ENCODE measurements at regions not wholly inside any gene's neighbourhood (a gene's known extent, or its start where the extent isn't known, plus 50 kb on each side); places are given as distances from the start of the nearest gene placed in this dataset.

GRCh38 chr13:27006519-27007161 lies 165.0 kb downstream of the USP12 start:
- no peaks in the 10 kb centered on the region for H3K36me3 ChIP-seq
- peak overlapping the region in 1 of 2 donors; percentile 45 for H3K27ac ChIP-seq
- DNase-seq: peak in 3 of 4 donors; percentile 50 to 83 (median 58)
- no peaks in the 10 kb centered on the region for H3K9me3 ChIP-seq
- intact Hi-C loops (cut with DNase I): no loop called here
- peaks cover 7 to 14% of the 10 kb centered on the region in 2 donors for H3K4me1 ChIP-seq
- TF ChIP-seq CTCF (IDR thresholded peaks at IDR 0.05): no peak
- peaks cover 0 to 31% of the 10 kb centered on the region in 2 donors for H3K27me3 ChIP-seq
- ATAC-seq: peak; percentile 97
- H3K4me3 ChIP-seq: peak overlapping the region; percentile 28 to 34

DNA sequence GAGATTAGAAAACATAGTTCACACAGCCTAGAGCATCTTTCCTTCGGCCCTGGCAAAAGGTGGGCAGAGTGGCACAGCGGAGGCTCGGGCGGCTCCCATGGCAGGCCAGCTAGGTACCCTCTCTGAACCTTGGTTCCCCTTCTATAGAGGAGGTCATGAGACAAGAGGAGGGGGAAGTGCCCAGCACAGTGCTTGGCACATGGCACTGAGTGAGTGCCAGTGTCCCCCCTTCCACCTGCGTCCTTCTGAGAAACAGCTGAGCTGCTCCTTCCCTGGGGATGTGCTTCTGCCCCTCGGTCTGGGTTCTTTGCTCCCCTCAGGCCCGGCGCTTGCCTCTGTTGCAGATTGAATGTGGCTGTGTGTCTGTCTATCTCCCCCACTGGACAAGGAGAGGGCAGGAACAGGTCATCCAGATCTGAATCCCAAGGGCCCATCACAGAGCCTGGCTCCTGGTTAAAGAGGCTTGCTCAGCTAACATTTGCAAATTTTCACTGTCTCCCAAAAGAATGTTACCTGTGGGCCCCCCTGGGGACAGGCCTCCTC lies 165.6 kb downstream of the USP12 start:
- H3K4me3 ChIP-seq: no peak overlapping the region

DNA sequence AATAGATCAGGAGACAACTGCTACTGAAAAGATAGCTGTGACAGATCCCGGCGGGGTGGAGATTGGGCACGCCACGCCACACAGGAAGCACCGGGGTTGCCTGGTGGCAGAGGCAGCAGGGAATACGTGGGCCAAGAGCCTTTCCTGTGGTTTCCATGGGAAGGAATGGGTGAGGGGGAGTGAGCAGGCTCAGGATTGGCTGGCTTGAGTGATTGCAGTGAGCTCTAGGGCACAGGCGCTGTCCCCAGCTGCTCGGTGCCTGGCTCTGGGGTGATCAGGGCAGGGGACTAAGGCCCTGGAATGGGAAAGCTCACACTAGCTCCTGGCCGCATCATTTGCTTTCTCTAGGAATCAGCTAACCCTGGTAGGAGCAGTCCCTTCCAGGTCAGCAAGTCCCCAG lies 166.1 kb downstream of the USP12 start:
- H3K4me1 ChIP-seq: peaks cover 7 to 14% of the 10 kb centered on the region in 2 donors
- H3K27me3 ChIP-seq: peaks cover 0 to 31% of the 10 kb centered on the region in 2 donors
- intact Hi-C loops (cut with DNase I): no loop called here
- H3K9me3 ChIP-seq: no peaks in the 10 kb centered on the region
- ATAC-seq (no peak), DNase-seq (no peak)
- H3K27ac ChIP-seq: no peak overlapping the region
- no peaks in the 10 kb centered on the region for H3K36me3 ChIP-seq
- no peak overlapping the region for H3K4me3 ChIP-seq
- TF ChIP-seq CTCF (IDR thresholded peaks at IDR 0.05): no peak

More for the DNA sequence above, 165.6 kb downstream of the USP12 start:
- no peak for ATAC-seq
- H3K27me3 ChIP-seq: peaks cover 0 to 31% of the 10 kb centered on the region in 2 donors
- H3K36me3 ChIP-seq: no peaks in the 10 kb centered on the region
- H3K9me3 ChIP-seq: no peaks in the 10 kb centered on the region
- no peak for TF ChIP-seq CTCF (IDR thresholded peaks at IDR 0.05)
- no peak for DNase-seq
- peaks cover 7 to 14% of the 10 kb centered on the region in 2 donors for H3K4me1 ChIP-seq
- no peak overlapping the region for H3K27ac ChIP-seq
- intact Hi-C loops (cut with DNase I): no loop called here

GRCh38 chr13:27004866-27005265 lies 166.7 kb downstream of the USP12 start:
- ATAC-seq (no peak), DNase-seq (no peak)
- TF ChIP-seq CTCF (IDR thresholded peaks at IDR 0.05): no peak
- intact Hi-C loops (cut with DNase I): no loop called here
- Histone ChIP-seq H3K36me3 (no peaks in the 10 kb centered on the region), H3K27me3 (peaks cover 0 to 31% of the 10 kb centered on the region in 2 donors), H3K4me3 (no peak overlapping the region), H3K9me3 (no peaks in the 10 kb centered on the region), H3K27ac (no peak overlapping the region), H3K4me1 (peaks cover 7 to 14% of the 10 kb centered on the region in 2 donors)

- no peak for TF ChIP-seq CTCF (IDR thresholded peaks at IDR 0.05)
- intact Hi-C loops (cut with DNase I): no loop called here
- DNase-seq: no peak
- ATAC-seq: no peak
- Histone ChIP-seq H3K36me3 (no peaks in the 10 kb centered on the region), H3K27me3 (peaks cover 0 to 31% of the 10 kb centered on the region in 2 donors), H3K9me3 (no peaks in the 10 kb centered on the region), H3K27ac (no peak overlapping the region), H3K4me1 (peaks cover 7 to 14% of the 10 kb centered on the region in 2 donors), H3K4me3 (no peak overlapping the region)
These were observed 167.3 kb downstream of the USP12 start for GRCh38 chr13:27004326-27004725.
